ENCODE measurements at regions not wholly inside any gene's neighbourhood (a gene's known extent, or its start where the extent isn't known, plus 50 kb on each side); places are given as distances from the start of the nearest gene placed in this dataset.

DNA sequence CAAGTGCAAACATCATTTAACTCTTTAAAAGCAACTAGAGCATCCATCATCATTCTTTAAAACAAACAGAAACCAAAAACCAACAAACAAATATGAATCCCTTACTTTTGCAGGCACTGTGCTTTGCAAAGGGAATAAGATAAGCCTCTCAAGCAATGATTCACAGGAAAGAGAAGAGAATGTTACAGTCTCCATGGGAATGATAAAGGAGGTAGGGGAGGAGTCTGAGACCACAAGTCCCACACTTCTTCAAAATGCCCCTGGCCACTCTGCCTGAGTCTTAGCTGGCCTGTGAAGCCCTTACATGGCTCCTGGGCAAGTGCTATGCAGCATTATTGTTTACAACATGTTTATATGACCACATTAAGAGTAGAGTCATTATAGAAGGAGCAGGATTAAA is 257.7 kb upstream of the MARCKS start:
- H2BK15ac ChIP-seq (ENCODE audit: low read depth, poor library complexity, severe bottlenecking): no peak overlapping the region
- no peaks in the 10 kb centered on the region for H3K9me3 ChIP-seq (ENCODE audit: control insufficient read depth, low read length)
- DNase-seq: peak; percentile 84
- H2BK12ac ChIP-seq (ENCODE audit: low read length in 2 of 2): no peak overlapping the region
- no peak overlapping the region for H3K23ac ChIP-seq (ENCODE audit: low read length in 2 of 2)
- H3K9ac ChIP-seq (ENCODE audit: low read length): no peak overlapping the region
- H2AFZ ChIP-seq (ENCODE audit: low read depth, low read length): no peak overlapping the region
- H3K14ac ChIP-seq (ENCODE audit: low read length in 2 of 2): no peak overlapping the region
- H3K18ac ChIP-seq (ENCODE audit: low read depth in 1 of 2, low read length in 2 of 2): no peak overlapping the region
- H4K8ac ChIP-seq (ENCODE audit: low read length): no peak overlapping the region
- no peak overlapping the region for H3K27ac ChIP-seq (ENCODE audit: low read length, poor library complexity, severe bottlenecking)
- no peak overlapping the region for H2AK5ac ChIP-seq (ENCODE audit: low read length, severe bottlenecking)
- no peak overlapping the region for H2BK120ac ChIP-seq (ENCODE audit: low read depth, low read length)
- no peak overlapping the region for H3K4me2 ChIP-seq (ENCODE audit: low read length, poor library complexity, severe bottlenecking)
- peaks cover 1% of the 10 kb centered on the region for H3K4me1 ChIP-seq (ENCODE audit: control insufficient read depth, insufficient read depth, low read depth, low read length)
- H2BK5ac ChIP-seq (ENCODE audit: low read depth, low read length, poor library complexity, severe bottlenecking): no peak overlapping the region
- H3K27me3 ChIP-seq (ENCODE audit: control insufficient read depth in 1 of 2, insufficient read depth in 1 of 2, low read length in 2 of 2): no peaks in the 10 kb centered on the region
- no peak overlapping the region for H3K4me3 ChIP-seq (ENCODE audit: insufficient read depth in 1 of 2, low read depth in 1 of 2, low read length in 2 of 2)
- no peaks in the 10 kb centered on the region for H3K79me1 ChIP-seq (replicated peaks; ENCODE audit: low read length, poor library complexity, severe bottlenecking)
- no peaks in the 10 kb centered on the region for H3K36me3 ChIP-seq (ENCODE audit: control insufficient read depth in 1 of 2, insufficient read depth in 2 of 2, low read depth in 1 of 2, low read length in 2 of 2)
- no peak overlapping the region for H4K91ac ChIP-seq (ENCODE audit: low read length)
- no peak overlapping the region for H3K4ac ChIP-seq (ENCODE audit: low read depth in 1 of 2, low read length in 2 of 2)

DNA sequence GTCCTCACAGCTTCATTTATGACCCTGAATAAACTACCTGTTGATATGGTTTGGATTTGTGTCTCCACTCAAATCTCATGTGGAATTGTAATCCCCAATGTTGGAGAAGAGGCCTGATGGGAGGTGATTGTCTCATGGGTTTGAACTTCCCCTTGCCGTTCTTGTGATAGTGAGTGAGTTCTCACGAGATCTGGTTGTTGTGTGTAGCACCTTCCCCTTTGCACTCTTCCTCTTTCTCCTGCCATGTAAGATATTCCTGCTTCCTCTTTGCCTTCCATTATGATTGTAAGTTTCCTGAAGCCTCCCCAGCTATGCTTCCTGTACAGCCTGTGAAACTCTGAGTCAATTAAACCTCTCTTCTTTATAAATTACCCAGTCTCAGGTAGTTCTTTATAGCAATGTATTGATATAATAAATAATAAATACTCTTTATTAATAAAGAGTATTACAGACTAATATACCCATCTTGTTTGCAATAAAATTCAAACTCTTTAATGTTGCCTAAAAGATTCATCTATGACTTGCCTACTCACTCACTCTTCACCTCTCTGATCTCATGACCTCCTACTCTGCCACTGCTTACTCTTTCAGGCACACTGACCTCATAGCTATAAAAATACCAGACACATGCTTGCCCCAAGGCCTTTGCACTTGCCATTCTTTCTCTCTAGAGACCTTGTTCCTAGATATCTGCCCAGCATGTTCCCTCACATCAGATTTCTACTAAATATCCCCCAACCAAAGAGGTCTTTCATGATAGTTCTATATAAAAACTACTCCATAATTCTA is 256.4 kb upstream of the MARCKS start:
- H3K27me3 ChIP-seq (ENCODE audit: control insufficient read depth in 1 of 2, insufficient read depth in 1 of 2, low read length in 2 of 2): no peaks in the 10 kb centered on the region
- H2BK12ac ChIP-seq (ENCODE audit: low read length in 2 of 2): no peak overlapping the region
- no peak overlapping the region for H3K4ac ChIP-seq (ENCODE audit: low read depth in 1 of 2, low read length in 2 of 2)
- H3K79me1 ChIP-seq (replicated peaks; ENCODE audit: low read length, poor library complexity, severe bottlenecking): no peaks in the 10 kb centered on the region
- H3K18ac ChIP-seq (ENCODE audit: low read depth in 1 of 2, low read length in 2 of 2): no peak overlapping the region
- no peak overlapping the region for H2AK5ac ChIP-seq (ENCODE audit: low read length, severe bottlenecking)
- no peaks in the 10 kb centered on the region for H3K9me3 ChIP-seq (ENCODE audit: control insufficient read depth, low read length)
- H3K27ac ChIP-seq (ENCODE audit: low read length, poor library complexity, severe bottlenecking): no peak overlapping the region
- no peak overlapping the region for H2AFZ ChIP-seq (ENCODE audit: low read depth, low read length)
- H4K8ac ChIP-seq (ENCODE audit: low read length): no peak overlapping the region
- DNase-seq: no peak
- no peak overlapping the region for H3K4me3 ChIP-seq (ENCODE audit: insufficient read depth in 1 of 2, low read depth in 1 of 2, low read length in 2 of 2)
- H4K91ac ChIP-seq (ENCODE audit: low read length): no peak overlapping the region
- H3K4me2 ChIP-seq (ENCODE audit: low read length, poor library complexity, severe bottlenecking): no peak overlapping the region
- H3K4me1 ChIP-seq (ENCODE audit: control insufficient read depth, insufficient read depth, low read depth, low read length): peaks cover 1% of the 10 kb centered on the region
- no peak overlapping the region for H3K23ac ChIP-seq (ENCODE audit: low read length in 2 of 2)
- H3K36me3 ChIP-seq (ENCODE audit: control insufficient read depth in 1 of 2, insufficient read depth in 2 of 2, low read depth in 1 of 2, low read length in 2 of 2): no peaks in the 10 kb centered on the region
- no peak overlapping the region for H2BK120ac ChIP-seq (ENCODE audit: low read depth, low read length)
- no peak overlapping the region for H2BK15ac ChIP-seq (ENCODE audit: low read depth, poor library complexity, severe bottlenecking)
- no peak overlapping the region for H2BK5ac ChIP-seq (ENCODE audit: low read depth, low read length, poor library complexity, severe bottlenecking)
- WGBS: 100% methylated on average over 2 of the region's 2 CpGs
- H3K9ac ChIP-seq (ENCODE audit: low read length): no peak overlapping the region
- H3K14ac ChIP-seq (ENCODE audit: low read length in 2 of 2): no peak overlapping the region

DNA sequence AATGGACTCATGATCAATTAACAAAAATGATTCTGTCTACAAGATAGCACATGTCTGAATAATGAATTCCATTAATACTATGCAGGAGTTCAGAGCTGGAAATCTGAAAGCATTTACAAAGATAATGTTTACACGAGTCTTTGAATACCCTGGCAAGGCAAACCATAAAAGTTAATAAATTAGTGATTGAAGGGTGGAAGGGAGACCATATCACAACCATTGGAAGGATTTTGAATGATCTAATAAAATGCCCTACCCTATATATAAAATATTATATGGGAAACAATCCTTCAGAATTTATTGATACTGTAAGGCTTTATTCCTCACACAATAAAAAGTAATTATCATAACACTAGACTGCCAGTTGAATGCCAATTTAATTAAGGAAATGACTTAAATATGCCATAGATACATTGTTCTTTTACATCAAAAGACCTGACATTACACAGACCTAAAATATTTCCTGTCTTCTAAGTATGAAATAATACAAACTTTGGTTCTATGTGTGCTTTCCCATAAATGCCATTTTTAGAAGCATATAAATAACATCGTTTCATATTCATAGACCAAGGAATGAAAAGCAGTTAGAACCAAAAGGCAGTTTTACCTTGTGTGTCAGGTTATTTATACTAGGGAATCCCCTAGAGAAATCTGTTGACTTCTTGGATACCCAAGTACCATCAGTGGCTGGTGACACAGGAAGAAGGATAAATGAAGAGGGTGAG is 249.2 kb upstream of the MARCKS start:
- Histone ChIP-seq H2AK5ac (ENCODE audit: low read length, severe bottlenecking) (no peak overlapping the region), H2BK120ac (ENCODE audit: low read depth, low read length) (no peak overlapping the region), H3K27me3 (ENCODE audit: control insufficient read depth in 1 of 2, insufficient read depth in 1 of 2, low read length in 2 of 2) (no peaks in the 10 kb centered on the region), H4K8ac (ENCODE audit: low read length) (no peak overlapping the region), H3K4me2 (ENCODE audit: low read length, poor library complexity, severe bottlenecking) (no peak overlapping the region), H4K91ac (ENCODE audit: low read length) (no peak overlapping the region), H2AFZ (ENCODE audit: low read depth, low read length) (no peak overlapping the region), H3K4ac (ENCODE audit: low read depth in 1 of 2, low read length in 2 of 2) (no peak overlapping the region), H2BK15ac (ENCODE audit: low read depth, poor library complexity, severe bottlenecking) (no peak overlapping the region), H3K79me1 (replicated peaks; ENCODE audit: low read length, poor library complexity, severe bottlenecking) (no peaks in the 10 kb centered on the region), H3K14ac (ENCODE audit: low read length in 2 of 2) (no peak overlapping the region), H3K4me3 (ENCODE audit: insufficient read depth in 1 of 2, low read depth in 1 of 2, low read length in 2 of 2) (no peak overlapping the region), H2BK12ac (ENCODE audit: low read length in 2 of 2) (no peak overlapping the region), H3K4me1 (ENCODE audit: control insufficient read depth, insufficient read depth, low read depth, low read length) (no peaks in the 10 kb centered on the region), H3K27ac (ENCODE audit: low read length, poor library complexity, severe bottlenecking) (no peak overlapping the region), H3K23ac (ENCODE audit: low read length in 2 of 2) (no peak overlapping the region), H3K36me3 (ENCODE audit: control insufficient read depth in 1 of 2, insufficient read depth in 2 of 2, low read depth in 1 of 2, low read length in 2 of 2) (no peaks in the 10 kb centered on the region), H3K18ac (ENCODE audit: low read depth in 1 of 2, low read length in 2 of 2) (no peak overlapping the region), H3K9me3 (ENCODE audit: control insufficient read depth, low read length) (no peaks in the 10 kb centered on the region), H3K9ac (ENCODE audit: low read length) (no peak overlapping the region), H2BK5ac (ENCODE audit: low read depth, low read length, poor library complexity, severe bottlenecking) (no peak overlapping the region)
- DNase-seq: no peak
- WGBS: 80% methylated on average over 1 of the region's 2 CpGs

DNA sequence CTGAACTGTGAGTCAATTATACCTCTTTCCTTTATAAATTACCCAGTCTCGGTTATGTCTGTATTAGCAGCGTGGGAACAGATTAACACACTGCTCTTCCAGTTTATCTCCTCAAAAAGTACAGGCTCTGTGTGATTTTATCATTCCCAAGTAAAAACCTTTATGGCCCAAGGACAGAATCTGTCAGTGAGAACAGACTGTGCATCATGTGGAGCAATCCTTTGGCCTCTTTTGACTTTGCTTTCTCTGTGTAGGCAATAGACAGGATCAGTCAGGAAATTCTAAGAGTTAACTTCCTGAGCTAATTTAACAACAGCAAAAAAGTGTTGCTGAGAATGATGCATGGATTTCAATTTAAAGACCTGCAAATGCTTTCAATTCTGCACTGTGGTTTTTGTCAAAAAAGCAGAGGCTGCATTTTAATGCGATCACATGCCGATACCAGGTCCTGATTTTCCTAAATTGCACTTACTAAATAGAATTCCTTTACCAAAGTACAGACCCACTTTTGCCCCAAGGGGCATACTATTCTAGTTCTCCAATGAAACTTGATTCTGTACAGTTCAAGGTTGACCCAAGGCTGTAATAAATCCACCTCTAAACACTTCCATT is 246.7 kb upstream of the MARCKS start:
- peak; percentile 55 for DNase-seq
- H2AK5ac ChIP-seq (ENCODE audit: low read length, severe bottlenecking): no peak overlapping the region
- H3K79me1 ChIP-seq (replicated peaks; ENCODE audit: low read length, poor library complexity, severe bottlenecking): no peaks in the 10 kb centered on the region
- no peak overlapping the region for H2BK12ac ChIP-seq (ENCODE audit: low read length in 2 of 2)
- H3K4me1 ChIP-seq (ENCODE audit: control insufficient read depth, insufficient read depth, low read depth, low read length): no peaks in the 10 kb centered on the region
- H3K4me2 ChIP-seq (ENCODE audit: low read length, poor library complexity, severe bottlenecking): no peak overlapping the region
- no peak overlapping the region for H3K27ac ChIP-seq (ENCODE audit: low read length, poor library complexity, severe bottlenecking)
- no peaks in the 10 kb centered on the region for H3K9me3 ChIP-seq (ENCODE audit: control insufficient read depth, low read length)
- no peak overlapping the region for H3K9ac ChIP-seq (ENCODE audit: low read length)
- H3K23ac ChIP-seq (ENCODE audit: low read length in 2 of 2): no peak overlapping the region
- 46% methylated on average over 4 of the region's 4 CpGs for WGBS
- no peak overlapping the region for H4K8ac ChIP-seq (ENCODE audit: low read length)
- H2BK5ac ChIP-seq (ENCODE audit: low read depth, low read length, poor library complexity, severe bottlenecking): no peak overlapping the region
- no peak overlapping the region for H2BK120ac ChIP-seq (ENCODE audit: low read depth, low read length)
- no peaks in the 10 kb centered on the region for H3K27me3 ChIP-seq (ENCODE audit: control insufficient read depth in 1 of 2, insufficient read depth in 1 of 2, low read length in 2 of 2)
- H2AFZ ChIP-seq (ENCODE audit: low read depth, low read length): no peak overlapping the region
- H3K4me3 ChIP-seq (ENCODE audit: insufficient read depth in 1 of 2, low read depth in 1 of 2, low read length in 2 of 2): no peak overlapping the region
- no peak overlapping the region for H3K14ac ChIP-seq (ENCODE audit: low read length in 2 of 2)
- H3K4ac ChIP-seq (ENCODE audit: low read depth in 1 of 2, low read length in 2 of 2): no peak overlapping the region
- no peak overlapping the region for H4K91ac ChIP-seq (ENCODE audit: low read length)
- H3K18ac ChIP-seq (ENCODE audit: low read depth in 1 of 2, low read length in 2 of 2): no peak overlapping the region
- H2BK15ac ChIP-seq (ENCODE audit: low read depth, poor library complexity, severe bottlenecking): no peak overlapping the region
- no peaks in the 10 kb centered on the region for H3K36me3 ChIP-seq (ENCODE audit: control insufficient read depth in 1 of 2, insufficient read depth in 2 of 2, low read depth in 1 of 2, low read length in 2 of 2)

All from mesenchymal stem cell (in vitro differentiated cells and primary cell).